Left renal pelvis (tissue), 4 donors: ENCODE measurements at regions not wholly inside any gene's neighbourhood (a gene's known extent, or its start where the extent isn't known, plus 50 kb on each side); places are given as distances from the start of the nearest gene placed in this dataset.

ENCODE experiments used
- DNase-seq, 4 donors: peaks; one replicate each; pipeline ENCODE4 v3.0.0-alpha.2; 2013; ENCODE audit warnings: low read depth in 4 of 4, low spot score in 3 of 4

- DNase-seq, result no peak
Measured at GRCh38 chr1:186559601-186560116, 98.7 kb upstream of the PDC start.

GRCh38 chr1:186557147-186557777, 96.3 kb upstream of the PDC start:
- no peak for DNase-seq

GRCh38 chr1:186550832-186551231, 89.9 kb upstream of the PDC start:
- no peak for DNase-seq

GRCh38 chr1:186541003-186541402, 80.1 kb upstream of the PDC start:
- DNase-seq, result no peak

- DNase-seq, result no peak
Measured at GRCh38 chr1:186540521-186540920, 79.6 kb upstream of the PDC start.

- DNase-seq, result no peak
Measured at GRCh38 chr1:186536273-186536890, 75.5 kb upstream of the PDC start.

- no peak for DNase-seq
Measured at GRCh38 chr1:186535388-186536133, 74.6 kb upstream of the PDC start.

- no peak for DNase-seq
Measured at GRCh38 chr1:186534401-186534800, 73.5 kb upstream of the PDC start.

GRCh38 chr1:186532466-186532865, 71.6 kb upstream of the PDC start:
- DNase-seq, result no peak

- no peak for DNase-seq
Measured at GRCh38 chr1:186531561-186532165, 70.7 kb upstream of the PDC start.

- no peak for DNase-seq
Measured at GRCh38 chr1:186530109-186530508, 69.2 kb upstream of the PDC start.

GRCh38 chr1:186519982-186520381, 59.1 kb upstream of the PDC start:
- DNase-seq, result no peak

GRCh38 chr1:186518822-186519381, 58.0 kb upstream of the PDC start:
- no peak for DNase-seq

- no peak for DNase-seq
Measured at GRCh38 chr1:186518395-186518794, 57.5 kb upstream of the PDC start.

GRCh38 chr1:186514367-186514766, 53.5 kb upstream of the PDC start:
- no peak for DNase-seq

- DNase-seq, result no peak
Measured at GRCh38 chr1:186513526-186513925, 52.6 kb upstream of the PDC start.

GRCh38 chr1:186512698-186513457, 52.0 kb upstream of the PDC start:
- DNase-seq, result no peak

- DNase-seq, result no peak
Measured at GRCh38 chr1:186511761-186512637, 51.1 kb upstream of the PDC start.
